GM18870 (cell line): ENCODE measurements at regions not wholly inside any gene's neighbourhood (a gene's known extent, or its start where the extent isn't known, plus 50 kb on each side); places are given as distances from the start of the nearest gene placed in this dataset.
A peak's percentile ranks its signal among the peaks of the same experiment; 100 is the strongest.
"Not testable (repeated sequence)": the region's sequence is repeated elsewhere in the genome, so short reads cannot be mapped to it uniquely, and the experiment has no call there.

Source experiments
- ATAC-seq: cut with Tn5 transposase; IDR thresholded peaks from one replicate; pipeline ENCODE4 v1.9.1; 2021; ENCODE audit warnings: moderate library complexity; ENCODE audit not compliant: unreplicated experiment

DNA sequence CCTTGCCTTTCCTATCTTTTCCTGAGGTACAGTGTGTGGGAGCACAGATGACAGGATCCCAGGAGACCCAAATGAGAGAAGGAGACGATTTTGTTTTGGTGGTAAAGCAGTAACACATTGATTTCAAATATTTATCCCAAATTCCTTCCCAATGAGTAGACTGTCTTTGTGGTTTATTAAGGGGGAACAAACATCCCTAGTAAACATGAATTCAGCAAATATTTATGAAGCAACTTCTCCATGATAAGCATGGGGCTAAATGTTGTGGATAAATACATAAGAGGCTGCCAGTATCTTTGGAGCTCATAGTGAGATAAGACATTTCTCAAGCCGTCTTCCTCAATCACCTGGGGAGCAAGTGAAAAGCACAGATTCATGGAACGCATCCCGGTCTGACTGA, 460.8 kb upstream of the CFAP20DC start:
- no peak for ATAC-seq

- no peak for ATAC-seq
These were observed 458.4 kb upstream of the CFAP20DC start for GRCh38 chr3:59508273-59508672.

DNA sequence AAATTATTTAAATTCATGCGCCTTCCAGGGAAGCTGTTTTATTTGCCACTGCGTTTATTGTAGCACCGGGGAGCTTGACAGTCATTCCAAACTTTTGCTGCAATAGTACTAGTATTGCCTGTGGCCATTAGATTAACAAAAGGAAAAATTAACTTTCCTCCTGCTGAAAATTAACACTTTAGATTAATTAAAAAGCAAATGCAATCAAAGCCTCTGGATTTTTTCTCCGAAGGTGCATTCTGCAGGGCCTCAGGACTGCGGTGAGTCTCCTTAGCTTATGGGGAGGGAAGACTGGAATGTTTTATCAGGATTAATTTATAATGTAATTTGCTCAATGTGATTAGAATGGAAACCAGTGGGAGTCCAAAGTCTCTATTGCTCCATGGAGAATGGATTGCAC, 456.4 kb upstream of the CFAP20DC start:
- no peak for ATAC-seq

GRCh38 chr3:59503441-59503840, 453.6 kb upstream of the CFAP20DC start:
- ATAC-seq, result no peak

- ATAC-seq, result no peak
These were observed 453.0 kb upstream of the CFAP20DC start for GRCh38 chr3:59502806-59503205.

DNA sequence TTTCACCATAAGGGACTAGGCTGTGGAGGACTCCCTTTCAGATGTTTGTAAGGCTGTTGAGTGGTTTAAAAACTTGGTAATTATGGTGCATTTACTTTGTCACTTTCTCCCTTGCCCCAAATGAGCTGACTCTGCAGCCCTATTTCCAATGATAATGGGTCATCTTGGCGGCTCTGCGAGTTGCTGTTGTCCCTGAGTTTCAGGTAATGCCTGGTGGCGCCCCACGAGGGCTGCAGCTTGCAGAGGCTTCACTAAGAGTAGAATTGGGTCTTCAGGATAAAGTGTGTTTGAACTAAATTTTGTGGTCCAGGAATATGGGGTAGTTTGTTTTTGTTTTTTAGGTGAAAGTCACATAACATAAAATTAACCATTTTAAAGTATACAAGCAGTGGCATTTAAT, 450.1 kb upstream of the CFAP20DC start:
- ATAC-seq, result no peak

GRCh38 chr3:59499000-59499399, 449.2 kb upstream of the CFAP20DC start:
- ATAC-seq, result no peak

- no peak for ATAC-seq
These were observed 446.4 kb upstream of the CFAP20DC start for GRCh38 chr3:59496250-59496649.

GRCh38 chr3:59494969-59495368, 445.1 kb upstream of the CFAP20DC start:
- ATAC-seq, result not testable (repeated sequence)

GRCh38 chr3:59486520-59486919, 436.7 kb upstream of the CFAP20DC start:
- no peak for ATAC-seq

GRCh38 chr3:59483191-59483590, 433.4 kb upstream of the CFAP20DC start:
- ATAC-seq, result no peak

- no peak for ATAC-seq
These were observed 432.9 kb upstream of the CFAP20DC start for GRCh38 chr3:59482684-59483083.

GRCh38 chr3:59481776-59482400, 432.1 kb upstream of the CFAP20DC start:
- no peak for ATAC-seq

GRCh38 chr3:59480486-59480995, 430.7 kb upstream of the CFAP20DC start:
- no peak for ATAC-seq

GRCh38 chr3:59473636-59474035, 423.8 kb upstream of the CFAP20DC start:
- ATAC-seq, result no peak

GRCh38 chr3:59472541-59472940, 422.7 kb upstream of the CFAP20DC start:
- no peak for ATAC-seq

DNA sequence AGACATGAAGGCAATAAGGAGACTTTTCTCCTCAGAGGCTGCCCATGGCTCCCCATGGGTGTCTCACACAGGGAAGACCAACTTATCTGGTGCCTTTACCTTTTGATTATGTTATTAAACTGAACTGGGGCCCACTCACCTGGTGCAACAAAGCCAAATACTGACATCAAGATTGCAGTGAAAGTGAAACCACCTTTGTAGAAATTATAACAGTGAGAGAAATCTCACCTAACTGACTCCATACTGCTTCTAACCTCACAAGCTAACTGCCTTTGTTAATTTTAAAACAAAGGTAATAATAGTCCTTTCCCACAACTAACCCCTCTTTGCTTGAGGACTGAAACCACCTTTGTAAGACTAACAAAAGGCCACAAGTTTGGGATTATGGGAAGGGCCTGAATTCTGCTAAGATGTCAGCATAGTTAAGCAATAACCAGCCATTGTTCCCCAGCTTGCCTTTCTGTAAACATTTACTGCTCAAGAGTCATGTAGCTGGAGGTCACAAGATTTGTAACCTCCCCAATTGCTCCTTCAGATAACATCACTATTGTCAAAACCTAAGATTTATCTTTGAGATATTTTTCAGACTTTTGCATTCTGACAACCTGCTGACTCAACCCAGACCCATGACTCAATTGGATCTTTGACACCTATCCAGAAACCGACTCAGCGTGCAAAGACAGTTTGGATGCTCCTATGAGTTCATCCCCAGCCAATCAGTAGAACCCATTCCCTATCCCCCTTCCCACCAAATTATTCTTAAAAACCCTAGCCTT, 420.3 kb upstream of the CFAP20DC start:
- no peak for ATAC-seq

GRCh38 chr3:59467476-59467875, 417.7 kb upstream of the CFAP20DC start:
- no peak for ATAC-seq

GRCh38 chr3:59464187-59464586, 414.4 kb upstream of the CFAP20DC start:
- no peak for ATAC-seq

DNA sequence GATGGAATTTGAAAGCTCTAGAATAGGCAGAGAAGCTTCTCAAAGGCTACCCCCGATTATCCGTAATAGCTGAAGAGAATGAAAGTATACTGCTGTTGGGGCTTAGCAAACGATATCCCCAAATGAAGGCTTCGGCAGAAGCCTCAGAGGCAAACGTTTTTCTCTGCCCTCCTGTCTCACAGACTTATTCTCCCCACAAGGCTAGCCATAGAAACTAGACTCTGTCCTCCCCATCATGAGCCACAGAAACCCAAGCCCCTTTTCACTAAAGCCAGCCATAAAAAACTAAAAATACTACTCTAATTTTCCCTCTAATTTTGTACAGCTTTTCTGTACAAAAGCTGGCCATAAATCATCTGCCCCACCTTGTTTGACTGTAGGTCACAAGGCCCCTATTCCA, 413.4 kb upstream of the CFAP20DC start:
- ATAC-seq, result no peak

DNA sequence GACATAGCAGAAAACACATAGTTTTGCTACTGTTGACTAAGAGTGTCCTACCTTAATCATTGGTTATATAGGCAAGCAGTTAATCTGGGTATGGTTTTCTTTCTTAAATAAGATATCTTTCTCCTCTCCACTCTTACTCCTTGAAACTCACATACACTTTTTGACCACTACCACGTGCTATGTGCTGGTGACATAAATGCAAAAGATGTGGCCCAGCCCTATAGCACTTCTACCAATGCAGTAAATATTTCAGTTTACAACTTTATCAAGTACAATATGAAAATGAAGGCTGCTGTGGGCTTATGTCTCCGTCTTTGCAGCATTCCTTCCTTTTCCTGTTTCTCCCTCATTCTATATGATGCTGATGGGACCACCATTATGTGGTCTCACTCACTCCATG, 410.2 kb upstream of the CFAP20DC start:
- no peak for ATAC-seq

DNA sequence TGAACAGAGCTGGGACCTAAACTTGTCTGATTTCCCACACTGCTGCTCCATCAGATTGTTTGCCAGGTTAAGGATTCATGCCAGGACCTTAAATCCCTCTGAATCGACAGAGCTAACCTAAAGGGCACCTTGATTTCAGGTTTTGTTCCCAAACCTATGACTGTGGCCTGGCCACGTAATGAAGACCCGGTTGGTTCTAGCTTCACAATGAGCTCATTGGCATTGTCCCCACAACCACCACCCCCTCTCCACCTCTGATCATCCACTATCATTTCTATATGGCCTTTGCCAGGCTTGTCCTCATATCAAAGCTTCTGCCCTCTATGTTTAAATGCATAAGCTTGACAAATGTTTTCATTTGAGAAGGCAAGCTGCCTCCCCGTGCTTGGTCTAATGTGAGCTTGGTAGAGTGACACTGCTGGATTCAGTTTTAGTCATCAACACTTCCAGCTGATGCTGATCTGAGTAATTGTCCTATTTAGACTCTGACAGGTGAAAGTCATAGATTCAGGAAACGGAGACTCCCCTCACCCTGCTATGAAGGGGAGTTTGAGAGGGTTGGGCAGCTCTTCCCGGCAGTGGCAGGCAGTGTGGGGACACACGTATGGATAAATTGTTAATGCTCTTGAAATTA, 407.1 kb upstream of the CFAP20DC start:
- peak; percentile 99 for ATAC-seq
